ENCODE measurements at regions not wholly inside any gene's neighbourhood (a gene's known extent, or its start where the extent isn't known, plus 50 kb on each side); places are given as distances from the start of the nearest gene placed in this dataset.

- Histone ChIP-seq H3K36me3 (replicated peaks; ENCODE audit: low read depth, low read length) (no peaks in the 10 kb centered on the region), H3K79me2 (ENCODE audit: low read length) (no peaks in the 10 kb centered on the region), H3K27me3 (ENCODE audit: low read depth, low read length) (peaks cover 11% of the 10 kb centered on the region; the same call in 1 of the 2 replicates), H3K4me2 (ENCODE audit: low read length) (no peak overlapping the region), H2AFZ (ENCODE audit: low read depth, low read length) (no peak overlapping the region), H3K27ac (ENCODE audit: low read length) (no peak overlapping the region), H4K20me1 (ENCODE audit: insufficient read depth, low read length) (no peaks in the 10 kb centered on the region), H3K4me1 (ENCODE audit: low read length) (peaks cover 22% of the 10 kb centered on the region), H3K9ac (ENCODE audit: low read length) (no peak overlapping the region), H3K9me3 (ENCODE audit: insufficient read depth, low read length) (no peaks in the 10 kb centered on the region), H3K4me3 (ENCODE audit: low read length) (no peak overlapping the region)
- TF ChIP-seq EZH2phosphoT487 (IDR thresholded peaks at IDR 0.05; ENCODE audit: low read depth) (no peak), CTCF (IDR thresholded peaks at IDR 0.05; ENCODE audit: low read depth, low read length) (no peak)
These were observed 172.1 kb downstream of the USP12 start for GRCh38 chr13:26999499-26999898.

- Histone ChIP-seq H4K20me1 (ENCODE audit: insufficient read depth, low read length) (no peaks in the 10 kb centered on the region), H3K9ac (ENCODE audit: low read length) (no peak overlapping the region), H3K27me3 (ENCODE audit: low read depth, low read length) (peaks cover 9% of the 10 kb centered on the region; the same call in 1 of the 2 replicates), H3K27ac (ENCODE audit: low read length) (no peak overlapping the region), H3K79me2 (ENCODE audit: low read length) (no peaks in the 10 kb centered on the region), H3K4me2 (ENCODE audit: low read length) (peak overlapping the region; percentile 82), H3K4me3 (ENCODE audit: low read length) (no peak overlapping the region), H3K4me1 (ENCODE audit: low read length) (peaks cover 22% of the 10 kb centered on the region), H3K9me3 (ENCODE audit: insufficient read depth, low read length) (no peaks in the 10 kb centered on the region), H3K36me3 (replicated peaks; ENCODE audit: low read depth, low read length) (no peaks in the 10 kb centered on the region), H2AFZ (ENCODE audit: low read depth, low read length) (no peak overlapping the region)
- TF ChIP-seq EZH2phosphoT487 (IDR thresholded peaks at IDR 0.05; ENCODE audit: low read depth): no peak
- no peak for TF ChIP-seq CTCF (IDR thresholded peaks at IDR 0.05; ENCODE audit: low read depth, low read length)
These were observed 173.3 kb downstream of the USP12 start for GRCh38 chr13:26998292-26998691.

- H3K4me2 ChIP-seq (ENCODE audit: low read length): peak overlapping the region; percentile 82
- peaks cover 22% of the 10 kb centered on the region for H3K4me1 ChIP-seq (ENCODE audit: low read length)
- 0 out of 2 replicates have a peak, but pooled peaks cover 5% of the 10 kb centered on the region for H3K27me3 ChIP-seq (ENCODE audit: low read depth, low read length)
- no peaks in the 10 kb centered on the region for H4K20me1 ChIP-seq (ENCODE audit: insufficient read depth, low read length)
- no peaks in the 10 kb centered on the region for H3K9me3 ChIP-seq (ENCODE audit: insufficient read depth, low read length)
- H3K4me3 ChIP-seq (ENCODE audit: low read length): peak overlapping the region; percentile 61
- peak overlapping the region; percentile 19; the same call in 1 of the 2 replicates for H2AFZ ChIP-seq (ENCODE audit: low read depth, low read length)
- 0 out of 2 replicates have a peak overlapping the region, but pooled peaks have one; percentile 2 for H3K9ac ChIP-seq (ENCODE audit: low read length)
- H3K79me2 ChIP-seq (ENCODE audit: low read length): no peaks in the 10 kb centered on the region
- TF ChIP-seq CTCF (IDR thresholded peaks at IDR 0.05; ENCODE audit: low read depth, low read length): no peak
- no peak for TF ChIP-seq EZH2phosphoT487 (IDR thresholded peaks at IDR 0.05; ENCODE audit: low read depth)
- H3K36me3 ChIP-seq (replicated peaks; ENCODE audit: low read depth, low read length): no peaks in the 10 kb centered on the region
- peak overlapping the region; percentile 45 for H3K27ac ChIP-seq (ENCODE audit: low read length)
These were observed 174.5 kb downstream of the USP12 start for GRCh38 chr13:26996965-26997752.

- TF ChIP-seq CTCF (IDR thresholded peaks at IDR 0.05; ENCODE audit: low read depth, low read length): no peak
- TF ChIP-seq EZH2phosphoT487 (IDR thresholded peaks at IDR 0.05; ENCODE audit: low read depth): no peak
- no peak overlapping the region for H3K9ac ChIP-seq (ENCODE audit: low read length)
- no peak overlapping the region for H3K27ac ChIP-seq (ENCODE audit: low read length)
- no peak overlapping the region for H3K4me2 ChIP-seq (ENCODE audit: low read length)
- no peak overlapping the region for H2AFZ ChIP-seq (ENCODE audit: low read depth, low read length)
- H4K20me1 ChIP-seq (ENCODE audit: insufficient read depth, low read length): no peaks in the 10 kb centered on the region
- no peaks in the 10 kb centered on the region for H3K9me3 ChIP-seq (ENCODE audit: insufficient read depth, low read length)
- no peaks in the 10 kb centered on the region for H3K27me3 ChIP-seq (ENCODE audit: low read depth, low read length)
- H3K4me3 ChIP-seq (ENCODE audit: low read length): no peak overlapping the region
- H3K36me3 ChIP-seq (replicated peaks; ENCODE audit: low read depth, low read length): no peaks in the 10 kb centered on the region
- no peaks in the 10 kb centered on the region for H3K79me2 ChIP-seq (ENCODE audit: low read length)
- H3K4me1 ChIP-seq (ENCODE audit: low read length): peaks cover 22% of the 10 kb centered on the region
These were observed 176.5 kb downstream of the USP12 start for GRCh38 chr13:26995159-26995558.

All from OCI-LY3 (cell line).